ENCODE measurements at regions not wholly inside any gene's neighbourhood (a gene's known extent, or its start where the extent isn't known, plus 50 kb on each side); places are given as distances from the start of the nearest gene placed in this dataset.

DNA sequence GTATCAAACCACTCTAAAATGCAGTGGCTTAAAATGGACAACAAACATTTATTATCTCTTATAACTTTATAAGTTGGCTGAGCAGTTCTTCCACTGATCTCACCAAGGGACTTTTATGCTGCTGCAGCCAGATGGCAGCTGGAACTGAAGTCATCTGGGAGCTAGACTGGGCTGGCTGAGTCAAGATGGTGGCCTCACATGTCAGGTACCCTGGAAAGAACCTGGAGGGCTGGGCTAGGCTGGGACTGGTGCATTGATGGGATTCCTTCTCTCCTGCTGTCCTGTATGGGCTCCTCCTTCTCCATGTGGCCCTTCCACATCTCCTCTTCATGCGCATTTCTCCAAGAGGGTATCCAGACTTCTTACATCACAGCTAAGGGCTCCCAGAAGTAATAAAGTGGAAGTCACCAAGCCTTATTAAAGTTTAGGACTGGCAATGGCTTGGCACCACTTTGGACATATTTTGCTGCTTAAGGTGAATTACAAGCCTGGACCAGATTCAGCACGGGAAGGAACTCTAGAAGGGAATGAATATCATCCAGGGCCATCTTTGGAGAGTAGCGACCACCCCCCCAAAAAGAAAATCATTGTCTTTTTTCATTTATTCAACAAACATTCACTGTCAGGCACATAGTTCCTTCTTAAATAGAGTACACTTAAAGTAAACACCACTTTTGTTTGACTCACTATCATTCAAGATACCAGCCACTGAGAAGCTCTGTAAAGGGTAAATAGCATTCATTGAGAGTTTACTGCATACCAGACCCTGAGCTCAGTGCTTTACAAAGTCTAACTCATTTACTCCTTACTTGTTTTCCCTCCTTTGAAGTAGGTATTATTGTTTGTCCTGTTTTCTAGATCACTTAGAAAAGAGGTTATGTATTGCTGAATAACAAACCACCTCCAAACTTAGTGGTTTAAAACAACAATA lies 138.0 kb downstream of the ZFP36L2 start:
- TF ChIP-seq, protein P1, sequence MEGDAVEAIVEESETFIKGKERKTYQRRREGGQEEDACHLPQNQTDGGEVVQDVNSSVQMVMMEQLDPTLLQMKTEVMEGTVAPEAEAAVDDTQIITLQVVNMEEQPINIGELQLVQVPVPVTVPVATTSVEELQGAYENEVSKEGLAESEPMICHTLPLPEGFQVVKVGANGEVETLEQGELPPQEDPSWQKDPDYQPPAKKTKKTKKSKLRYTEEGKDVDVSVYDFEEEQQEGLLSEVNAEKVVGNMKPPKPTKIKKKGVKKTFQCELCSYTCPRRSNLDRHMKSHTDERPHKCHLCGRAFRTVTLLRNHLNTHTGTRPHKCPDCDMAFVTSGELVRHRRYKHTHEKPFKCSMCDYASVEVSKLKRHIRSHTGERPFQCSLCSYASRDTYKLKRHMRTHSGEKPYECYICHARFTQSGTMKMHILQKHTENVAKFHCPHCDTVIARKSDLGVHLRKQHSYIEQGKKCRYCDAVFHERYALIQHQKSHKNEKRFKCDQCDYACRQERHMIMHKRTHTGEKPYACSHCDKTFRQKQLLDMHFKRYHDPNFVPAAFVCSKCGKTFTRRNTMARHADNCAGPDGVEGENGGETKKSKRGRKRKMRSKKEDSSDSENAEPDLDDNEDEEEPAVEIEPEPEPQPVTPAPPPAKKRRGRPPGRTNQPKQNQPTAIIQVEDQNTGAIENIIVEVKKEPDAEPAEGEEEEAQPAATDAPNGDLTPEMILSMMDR (IDR thresholded peaks at IDR 0.05): no peak
- TF ChIP-seq POLR2A (IDR thresholded peaks at IDR 0.05) (no peak), EP300 (IDR thresholded peaks at IDR 0.05) (no peak)

Data from tibial nerve (tissue), 4 donors.